ENCODE measurements at regions not wholly inside any gene's neighbourhood (a gene's known extent, or its start where the extent isn't known, plus 50 kb on each side); places are given as distances from the start of the nearest gene placed in this dataset.

- TF ChIP-seq EZH2phosphoT487 (IDR thresholded peaks at IDR 0.05; ENCODE audit: borderline replicate concordance, low read depth, low read length) (no peak), CTCF (conservative IDR thresholded peaks at IDR 0.05; ENCODE audit: low read length) (no peak)
Observed at GRCh38 chr2:234247453-234248180, 197.1 kb downstream of the SPP2 start.
